HL-60 (cell line): ENCODE measurements at regions not wholly inside any gene's neighbourhood (a gene's known extent, or its start where the extent isn't known, plus 50 kb on each side); places are given as distances from the start of the nearest gene placed in this dataset.

Experiments
- POLR2AphosphoS5 ChIP-seq: IDR thresholded peaks from 2 replicates; pipeline ENCODE4 v1.6.1; 2012; ENCODE audit warnings: low read depth
- TF ChIP-seq, protein P1 (sequence below): IDR thresholded peaks from one replicate; pipeline ENCODE4 v1.5.1; 2011; ENCODE audit warnings: low read length, control low read depth, inconsistent platforms; ENCODE audit not compliant: insufficient read depth
- TF ChIP-seq, protein P2 (sequence below): IDR thresholded peaks from 2 replicates; pipeline ENCODE4 v1.6.1; 2012; ENCODE audit warnings: low read depth; ENCODE audit not compliant: insufficient replicate concordance

DNA sequence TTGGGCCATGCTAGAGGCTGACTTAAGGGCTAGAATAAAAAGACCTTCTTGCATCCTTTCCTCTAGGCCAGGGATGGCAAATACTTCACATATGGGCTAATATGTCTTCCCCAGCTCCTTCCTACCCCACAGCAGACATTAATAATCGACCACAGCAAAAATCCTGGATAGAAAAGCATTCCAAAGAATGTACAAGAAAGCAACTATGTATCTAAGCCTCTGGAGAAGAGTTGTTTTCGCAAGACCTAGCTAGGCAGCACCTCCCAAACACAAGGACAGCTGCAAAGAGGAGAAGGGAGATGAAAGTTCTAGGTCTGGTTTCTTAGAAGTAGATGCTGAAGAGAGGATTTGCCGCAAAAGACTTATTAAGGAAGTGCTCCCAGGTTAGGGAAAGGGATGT lies 372.6 kb downstream of the SLC4A3 start:
- TF ChIP-seq, protein P1, sequence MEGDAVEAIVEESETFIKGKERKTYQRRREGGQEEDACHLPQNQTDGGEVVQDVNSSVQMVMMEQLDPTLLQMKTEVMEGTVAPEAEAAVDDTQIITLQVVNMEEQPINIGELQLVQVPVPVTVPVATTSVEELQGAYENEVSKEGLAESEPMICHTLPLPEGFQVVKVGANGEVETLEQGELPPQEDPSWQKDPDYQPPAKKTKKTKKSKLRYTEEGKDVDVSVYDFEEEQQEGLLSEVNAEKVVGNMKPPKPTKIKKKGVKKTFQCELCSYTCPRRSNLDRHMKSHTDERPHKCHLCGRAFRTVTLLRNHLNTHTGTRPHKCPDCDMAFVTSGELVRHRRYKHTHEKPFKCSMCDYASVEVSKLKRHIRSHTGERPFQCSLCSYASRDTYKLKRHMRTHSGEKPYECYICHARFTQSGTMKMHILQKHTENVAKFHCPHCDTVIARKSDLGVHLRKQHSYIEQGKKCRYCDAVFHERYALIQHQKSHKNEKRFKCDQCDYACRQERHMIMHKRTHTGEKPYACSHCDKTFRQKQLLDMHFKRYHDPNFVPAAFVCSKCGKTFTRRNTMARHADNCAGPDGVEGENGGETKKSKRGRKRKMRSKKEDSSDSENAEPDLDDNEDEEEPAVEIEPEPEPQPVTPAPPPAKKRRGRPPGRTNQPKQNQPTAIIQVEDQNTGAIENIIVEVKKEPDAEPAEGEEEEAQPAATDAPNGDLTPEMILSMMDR = no peak
- TF ChIP-seq, protein P2, sequence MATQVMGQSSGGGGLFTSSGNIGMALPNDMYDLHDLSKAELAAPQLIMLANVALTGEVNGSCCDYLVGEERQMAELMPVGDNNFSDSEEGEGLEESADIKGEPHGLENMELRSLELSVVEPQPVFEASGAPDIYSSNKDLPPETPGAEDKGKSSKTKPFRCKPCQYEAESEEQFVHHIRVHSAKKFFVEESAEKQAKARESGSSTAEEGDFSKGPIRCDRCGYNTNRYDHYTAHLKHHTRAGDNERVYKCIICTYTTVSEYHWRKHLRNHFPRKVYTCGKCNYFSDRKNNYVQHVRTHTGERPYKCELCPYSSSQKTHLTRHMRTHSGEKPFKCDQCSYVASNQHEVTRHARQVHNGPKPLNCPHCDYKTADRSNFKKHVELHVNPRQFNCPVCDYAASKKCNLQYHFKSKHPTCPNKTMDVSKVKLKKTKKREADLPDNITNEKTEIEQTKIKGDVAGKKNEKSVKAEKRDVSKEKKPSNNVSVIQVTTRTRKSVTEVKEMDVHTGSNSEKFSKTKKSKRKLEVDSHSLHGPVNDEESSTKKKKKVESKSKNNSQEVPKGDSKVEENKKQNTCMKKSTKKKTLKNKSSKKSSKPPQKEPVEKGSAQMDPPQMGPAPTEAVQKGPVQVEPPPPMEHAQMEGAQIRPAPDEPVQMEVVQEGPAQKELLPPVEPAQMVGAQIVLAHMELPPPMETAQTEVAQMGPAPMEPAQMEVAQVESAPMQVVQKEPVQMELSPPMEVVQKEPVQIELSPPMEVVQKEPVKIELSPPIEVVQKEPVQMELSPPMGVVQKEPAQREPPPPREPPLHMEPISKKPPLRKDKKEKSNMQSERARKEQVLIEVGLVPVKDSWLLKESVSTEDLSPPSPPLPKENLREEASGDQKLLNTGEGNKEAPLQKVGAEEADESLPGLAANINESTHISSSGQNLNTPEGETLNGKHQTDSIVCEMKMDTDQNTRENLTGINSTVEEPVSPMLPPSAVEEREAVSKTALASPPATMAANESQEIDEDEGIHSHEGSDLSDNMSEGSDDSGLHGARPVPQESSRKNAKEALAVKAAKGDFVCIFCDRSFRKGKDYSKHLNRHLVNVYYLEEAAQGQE = no peak
- TF ChIP-seq POLR2AphosphoS5 = no peak
